ENCODE measurements at regions not wholly inside any gene's neighbourhood (a gene's known extent, or its start where the extent isn't known, plus 50 kb on each side); places are given as distances from the start of the nearest gene placed in this dataset.

DNA sequence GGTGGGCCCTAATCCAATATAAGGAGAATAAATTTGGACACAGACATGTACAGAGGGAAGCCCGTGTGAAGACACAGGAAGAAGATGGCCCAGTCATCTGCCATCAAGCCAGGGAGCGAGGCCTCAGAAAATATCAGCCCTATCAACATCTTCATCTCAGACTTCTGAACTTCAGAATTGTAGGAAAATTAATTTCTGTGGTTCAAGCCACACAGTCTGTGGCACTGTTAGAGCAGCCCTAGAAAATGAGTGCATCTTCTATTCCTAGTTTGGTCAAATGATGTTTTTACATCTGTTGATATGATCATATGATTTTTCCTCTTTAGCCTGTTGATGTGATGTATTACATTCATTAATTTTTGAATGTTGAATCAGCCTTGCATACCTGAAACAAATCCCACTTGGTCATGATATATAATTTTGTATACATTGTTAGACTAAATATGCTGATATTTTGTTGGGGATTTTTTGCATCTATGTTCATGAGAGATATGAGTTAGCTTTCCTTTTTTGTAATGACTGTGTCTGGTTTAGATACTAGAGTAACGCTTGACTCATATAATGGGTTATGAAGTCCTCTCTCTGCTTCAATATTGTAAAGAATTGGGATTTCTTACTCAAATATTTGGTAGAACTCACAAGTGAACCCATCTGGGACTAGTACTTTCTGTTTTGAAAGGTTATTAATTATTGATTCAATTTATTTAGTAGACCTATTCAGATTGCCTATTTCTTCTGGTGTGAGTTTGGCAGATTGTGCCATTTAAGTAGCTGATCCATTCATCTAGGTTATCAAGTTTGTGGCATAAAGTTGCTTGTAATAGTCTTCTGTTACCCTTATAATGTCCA lies 451.4 kb downstream of the EIPR1 start:
- peaks cover 0 to 7% (median 0%) of the 10 kb centered on the region in 3 donors for H3K9me3 ChIP-seq
- DNase-seq (no peak), ATAC-seq (no peak)
- H3K27ac ChIP-seq = no peak overlapping the region
- H3K27me3 ChIP-seq = no peaks in the 10 kb centered on the region
- intact Hi-C loops (cut with DNase I; ENCODE audit: low total_unique reads) = no loop called here
- H3K4me1 ChIP-seq = no peaks in the 10 kb centered on the region
- TF ChIP-seq, protein P1, sequence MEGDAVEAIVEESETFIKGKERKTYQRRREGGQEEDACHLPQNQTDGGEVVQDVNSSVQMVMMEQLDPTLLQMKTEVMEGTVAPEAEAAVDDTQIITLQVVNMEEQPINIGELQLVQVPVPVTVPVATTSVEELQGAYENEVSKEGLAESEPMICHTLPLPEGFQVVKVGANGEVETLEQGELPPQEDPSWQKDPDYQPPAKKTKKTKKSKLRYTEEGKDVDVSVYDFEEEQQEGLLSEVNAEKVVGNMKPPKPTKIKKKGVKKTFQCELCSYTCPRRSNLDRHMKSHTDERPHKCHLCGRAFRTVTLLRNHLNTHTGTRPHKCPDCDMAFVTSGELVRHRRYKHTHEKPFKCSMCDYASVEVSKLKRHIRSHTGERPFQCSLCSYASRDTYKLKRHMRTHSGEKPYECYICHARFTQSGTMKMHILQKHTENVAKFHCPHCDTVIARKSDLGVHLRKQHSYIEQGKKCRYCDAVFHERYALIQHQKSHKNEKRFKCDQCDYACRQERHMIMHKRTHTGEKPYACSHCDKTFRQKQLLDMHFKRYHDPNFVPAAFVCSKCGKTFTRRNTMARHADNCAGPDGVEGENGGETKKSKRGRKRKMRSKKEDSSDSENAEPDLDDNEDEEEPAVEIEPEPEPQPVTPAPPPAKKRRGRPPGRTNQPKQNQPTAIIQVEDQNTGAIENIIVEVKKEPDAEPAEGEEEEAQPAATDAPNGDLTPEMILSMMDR (IDR thresholded peaks at IDR 0.05 in 4 of 5, conservative IDR thresholded peaks at IDR 0.05 in 1 of 5) = no peak
- TF ChIP-seq POLR2A (IDR thresholded peaks at IDR 0.05) = no peak
- in situ Hi-C loops (cut with MboI; ENCODE audit: low sequenced_read_pairs in 4 of 4) = no loop called here
- H3K4me3 ChIP-seq = no peak overlapping the region
- H3K36me3 ChIP-seq = no peaks in the 10 kb centered on the region

- intact Hi-C loops (cut with DNase I; ENCODE audit: low total_unique reads) (no loop called here), in situ Hi-C loops (cut with MboI; ENCODE audit: low sequenced_read_pairs in 4 of 4) (no loop called here)
- H3K9me3 ChIP-seq = no peaks in the 10 kb centered on the region
- no peak for TF ChIP-seq POLR2A (IDR thresholded peaks at IDR 0.05)
- TF ChIP-seq, protein P1 (IDR thresholded peaks at IDR 0.05 in 4 of 5, conservative IDR thresholded peaks at IDR 0.05 in 1 of 5) = no peak
- no peaks in the 10 kb centered on the region for H3K4me1 ChIP-seq
- H3K27me3 ChIP-seq = no peaks in the 10 kb centered on the region
- DNase-seq (no peak), ATAC-seq (no peak)
- no peaks in the 10 kb centered on the region for H3K36me3 ChIP-seq
- no peak overlapping the region for H3K4me3 ChIP-seq
- H3K27ac ChIP-seq = no peak overlapping the region
Measured at GRCh38 chr2:2922156-2922555, 455.5 kb downstream of the EIPR1 start.

- DNase-seq (no peak), ATAC-seq (no peak)
- intact Hi-C loops (cut with DNase I; ENCODE audit: low total_unique reads) = no loop called here
- no peaks in the 10 kb centered on the region for H3K36me3 ChIP-seq
- in situ Hi-C loops (cut with MboI; ENCODE audit: low sequenced_read_pairs in 4 of 4) = no loop called here
- no peak overlapping the region for H3K4me3 ChIP-seq
- no peaks in the 10 kb centered on the region for H3K4me1 ChIP-seq
- no peaks in the 10 kb centered on the region for H3K27me3 ChIP-seq
- H3K27ac ChIP-seq = no peak overlapping the region
- TF ChIP-seq, protein P1 (IDR thresholded peaks at IDR 0.05 in 4 of 5, conservative IDR thresholded peaks at IDR 0.05 in 1 of 5) = no peak
- no peak for TF ChIP-seq POLR2A (IDR thresholded peaks at IDR 0.05)
- H3K9me3 ChIP-seq = no peaks in the 10 kb centered on the region
Measured at GRCh38 chr2:2921011-2921720, 456.5 kb downstream of the EIPR1 start.

- in situ Hi-C loops (cut with MboI; ENCODE audit: low sequenced_read_pairs in 4 of 4) = no loop called here
- TF ChIP-seq, protein P1 (IDR thresholded peaks at IDR 0.05 in 4 of 5, conservative IDR thresholded peaks at IDR 0.05 in 1 of 5) = no peak
- TF ChIP-seq POLR2A (IDR thresholded peaks at IDR 0.05) = no peak
- ATAC-seq (no peak), DNase-seq (no peak)
- intact Hi-C loops (cut with DNase I; ENCODE audit: low total_unique reads) = no loop called here
- Histone ChIP-seq H3K36me3 (no peaks in the 10 kb centered on the region), H3K4me1 (no peaks in the 10 kb centered on the region), H3K27me3 (no peaks in the 10 kb centered on the region), H3K9me3 (no peaks in the 10 kb centered on the region), H3K4me3 (no peak overlapping the region), H3K27ac (no peak overlapping the region)
Measured at GRCh38 chr2:2919574-2920365, 457.8 kb downstream of the EIPR1 start.

All from gastrocnemius medialis (tissue), 4 donors.